ENCODE measurements at regions not wholly inside any gene's neighbourhood (a gene's known extent, or its start where the extent isn't known, plus 50 kb on each side); places are given as distances from the start of the nearest gene placed in this dataset.

DNA sequence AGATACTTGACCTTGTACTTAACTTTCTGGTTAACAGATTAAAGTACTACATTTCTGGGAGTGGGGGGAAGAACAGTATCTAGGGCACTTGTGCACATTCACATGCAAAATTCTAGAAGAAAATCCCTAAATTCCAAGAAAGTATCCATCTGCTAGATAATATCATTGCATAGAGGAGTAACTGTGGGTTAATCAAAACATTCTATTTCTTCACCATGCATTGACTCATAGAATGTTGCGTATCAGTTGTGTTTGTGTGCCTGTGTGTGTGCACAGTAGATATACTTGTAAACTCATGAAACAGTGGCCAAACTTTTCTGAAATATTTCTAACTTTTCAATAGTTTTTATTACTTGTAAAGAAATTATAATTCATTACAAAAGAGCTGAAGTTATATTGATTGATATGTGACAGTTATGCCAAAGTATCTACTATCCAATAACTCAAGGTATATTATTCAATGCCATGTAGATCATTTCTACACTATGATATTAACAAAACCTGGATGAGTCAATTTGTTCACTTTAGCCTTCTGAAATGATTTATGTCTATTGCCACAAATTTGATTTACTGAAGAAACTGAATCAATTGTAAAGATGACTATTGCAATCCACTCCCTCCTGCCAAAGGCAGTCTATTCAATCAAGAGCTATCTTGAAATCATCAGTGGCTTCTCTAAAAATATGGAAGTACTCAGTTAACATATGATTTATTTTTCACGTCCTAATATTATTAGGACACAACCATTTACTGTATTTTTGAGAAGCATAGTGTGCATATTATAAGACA is 756.7 kb upstream of the ARGLU1 start:
- Mint-ChIP-seq H3K27me3 (ENCODE audit: low read depth in 2 of 2) (no peaks in the 10 kb centered on the region), H3K4me3 (no peak overlapping the region), H3K9me3 (peaks cover 6 to 21% of the 10 kb centered on the region in 2 donors), H3K4me1 (no peaks in the 10 kb centered on the region), H3K27ac (no peak overlapping the region), H3K36me3 (no peaks in the 10 kb centered on the region)
- ATAC-seq = no peak
- H3K36me3 ChIP-seq (ENCODE audit: control insufficient read depth, insufficient read depth, low read length) = no peaks in the 10 kb centered on the region
- no peaks in the 10 kb centered on the region for H3K27me3 ChIP-seq (ENCODE audit: control insufficient read depth, insufficient read depth, low read length)
- no peak for TF ChIP-seq CTCF (IDR thresholded peaks at IDR 0.05)
- no peak for DNase-seq
- no peak overlapping the region for H3K27ac ChIP-seq (ENCODE audit: low read length)
- H3K9me3 ChIP-seq (ENCODE audit: control insufficient read depth, insufficient read depth, low read length) = no peaks in the 10 kb centered on the region
- intact Hi-C loops (cut with micrococcal nuclease) = no loop called here
- WGBS (ENCODE audit: insufficient coverage) = no CpG with 5 or more reads among the region's 2 CpGs
- H3K4me1 ChIP-seq (ENCODE audit: control insufficient read depth, insufficient read depth, low read length) = no peaks in the 10 kb centered on the region
- no peak overlapping the region for H3K4me3 ChIP-seq (ENCODE audit: low read length)

- peaks cover 6 to 16% of the 10 kb centered on the region in 2 donors for H3K9me3 Mint-ChIP-seq
- no peak overlapping the region for H3K27ac Mint-ChIP-seq
- Histone ChIP-seq H3K4me3 (ENCODE audit: low read length) (no peak overlapping the region), H3K27me3 (ENCODE audit: control insufficient read depth, insufficient read depth, low read length) (no peaks in the 10 kb centered on the region), H3K36me3 (ENCODE audit: control insufficient read depth, insufficient read depth, low read length) (no peaks in the 10 kb centered on the region), H3K9me3 (ENCODE audit: control insufficient read depth, insufficient read depth, low read length) (no peaks in the 10 kb centered on the region), H3K27ac (ENCODE audit: low read length) (no peak overlapping the region), H3K4me1 (ENCODE audit: control insufficient read depth, insufficient read depth, low read length) (no peaks in the 10 kb centered on the region)
- no peak for TF ChIP-seq CTCF (IDR thresholded peaks at IDR 0.05)
- H3K27me3 Mint-ChIP-seq (ENCODE audit: low read depth in 2 of 2) = no peaks in the 10 kb centered on the region
- ATAC-seq (no peak), DNase-seq (no peak)
- H3K36me3 Mint-ChIP-seq = no peaks in the 10 kb centered on the region
- H3K4me3 Mint-ChIP-seq = no peak overlapping the region
- WGBS (ENCODE audit: insufficient coverage) = 100% methylated on average over 2 of the region's 2 CpGs
- intact Hi-C loops (cut with micrococcal nuclease) = no loop called here
- H3K4me1 Mint-ChIP-seq = no peaks in the 10 kb centered on the region
Measured at GRCh38 chr13:107322228-107322627, 754.3 kb upstream of the ARGLU1 start.

- Mint-ChIP-seq H3K4me3 (no peak overlapping the region), H3K4me1 (no peaks in the 10 kb centered on the region), H3K36me3 (no peaks in the 10 kb centered on the region), H3K27ac (no peak overlapping the region), H3K9me3 (peaks cover 2 to 15% of the 10 kb centered on the region in 2 donors), H3K27me3 (ENCODE audit: low read depth in 2 of 2) (no peaks in the 10 kb centered on the region)
- DNase-seq (no peak), ATAC-seq (no peak)
- Histone ChIP-seq H3K9me3 (ENCODE audit: control insufficient read depth, insufficient read depth, low read length) (no peaks in the 10 kb centered on the region), H3K27me3 (ENCODE audit: control insufficient read depth, insufficient read depth, low read length) (no peaks in the 10 kb centered on the region), H3K36me3 (ENCODE audit: control insufficient read depth, insufficient read depth, low read length) (no peaks in the 10 kb centered on the region), H3K4me1 (ENCODE audit: control insufficient read depth, insufficient read depth, low read length) (no peaks in the 10 kb centered on the region), H3K4me3 (ENCODE audit: low read length) (no peak overlapping the region), H3K27ac (ENCODE audit: low read length) (no peak overlapping the region)
- no CpG with 5 or more reads among the region's 1 CpG for WGBS (ENCODE audit: insufficient coverage)
- no peak for TF ChIP-seq CTCF (IDR thresholded peaks at IDR 0.05)
- intact Hi-C loops (cut with micrococcal nuclease) = no loop called here
Measured at GRCh38 chr13:107305178-107305577, 737.2 kb upstream of the ARGLU1 start.

Data from natural killer cell (primary cell).